ENCODE measurements at regions not wholly inside any gene's neighbourhood (a gene's known extent, or its start where the extent isn't known, plus 50 kb on each side); places are given as distances from the start of the nearest gene placed in this dataset.

DNA sequence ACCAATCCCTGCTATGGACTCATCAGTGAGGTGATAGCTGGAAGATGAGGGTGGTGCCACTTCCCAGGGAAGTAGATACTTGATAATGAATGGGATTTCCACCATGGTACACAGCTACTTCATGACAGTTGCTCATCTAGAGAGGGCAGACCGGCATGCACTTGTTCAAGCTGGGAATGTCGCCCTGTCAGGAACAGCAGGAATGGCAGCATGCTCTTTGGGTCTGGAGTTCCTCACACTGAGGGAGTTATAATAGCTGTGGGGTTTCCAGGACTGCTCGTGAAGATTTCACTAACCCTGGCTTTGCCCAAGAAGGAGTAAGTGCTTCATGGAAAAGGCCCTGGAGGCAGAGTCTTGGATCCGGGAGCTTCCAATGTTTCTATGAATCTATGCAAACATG is 129.2 kb downstream of the PSMG1 start:
- no peak for DNase-seq (ENCODE audit: low spot score)

DNA sequence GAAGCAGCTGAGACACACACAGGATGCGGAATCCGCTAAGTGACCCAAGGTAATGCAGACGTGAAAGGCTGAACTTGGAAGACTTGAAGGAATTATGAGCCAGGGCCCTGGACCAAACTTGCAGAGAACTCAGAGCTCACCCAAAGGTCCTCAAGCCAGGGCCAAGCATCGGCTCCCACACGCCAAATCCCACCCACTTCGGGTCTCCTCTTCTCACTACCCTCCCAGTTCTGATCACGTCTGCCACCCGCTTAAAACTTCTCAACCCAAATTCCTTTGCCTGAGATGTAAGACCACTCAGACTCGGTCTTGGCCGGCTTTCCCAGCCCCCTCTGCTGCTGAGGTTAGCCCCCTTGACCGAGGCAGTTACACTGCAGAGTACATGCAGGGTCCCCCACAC is 130.1 kb downstream of the PSMG1 start:
- no peak for DNase-seq (ENCODE audit: low spot score)

DNA sequence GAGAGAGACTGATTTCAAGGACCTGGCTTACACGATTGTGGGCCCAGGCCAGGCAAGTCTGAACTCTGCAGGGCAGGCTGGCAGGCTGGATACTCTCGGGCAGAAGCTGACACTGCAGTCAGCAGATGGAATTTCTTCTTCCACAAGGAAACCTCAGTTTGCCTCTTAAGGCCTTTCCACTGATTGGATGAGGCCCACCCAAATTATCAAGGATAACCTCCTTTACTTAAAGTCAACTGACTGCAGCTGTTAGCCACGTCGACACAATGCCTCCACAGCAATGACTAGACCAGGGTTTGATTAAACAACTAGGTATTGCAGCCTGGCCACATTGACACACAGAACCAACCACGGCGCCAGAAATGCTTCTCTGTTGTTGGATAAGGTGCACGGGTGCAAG is 130.5 kb downstream of the PSMG1 start:
- DNase-seq (ENCODE audit: low spot score): no peak

DNA sequence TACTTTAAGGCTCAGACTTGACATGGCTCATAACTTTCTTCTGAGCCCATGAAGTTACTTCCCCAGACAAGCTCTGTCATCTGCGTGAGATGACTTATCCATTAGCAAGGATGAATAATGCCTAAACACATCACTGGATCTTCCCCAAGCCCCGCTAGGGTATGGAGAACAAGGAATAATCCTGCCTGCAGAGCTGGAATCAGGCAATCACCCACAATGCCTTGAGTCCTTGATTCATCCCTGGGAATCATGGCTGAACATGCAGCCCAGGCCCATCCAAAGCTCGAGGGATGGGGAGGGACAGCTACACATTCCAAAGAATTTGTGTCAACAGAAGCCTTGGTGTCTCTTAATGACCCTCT is 131.7 kb downstream of the PSMG1 start:
- DNase-seq (ENCODE audit: low spot score): no peak

DNA sequence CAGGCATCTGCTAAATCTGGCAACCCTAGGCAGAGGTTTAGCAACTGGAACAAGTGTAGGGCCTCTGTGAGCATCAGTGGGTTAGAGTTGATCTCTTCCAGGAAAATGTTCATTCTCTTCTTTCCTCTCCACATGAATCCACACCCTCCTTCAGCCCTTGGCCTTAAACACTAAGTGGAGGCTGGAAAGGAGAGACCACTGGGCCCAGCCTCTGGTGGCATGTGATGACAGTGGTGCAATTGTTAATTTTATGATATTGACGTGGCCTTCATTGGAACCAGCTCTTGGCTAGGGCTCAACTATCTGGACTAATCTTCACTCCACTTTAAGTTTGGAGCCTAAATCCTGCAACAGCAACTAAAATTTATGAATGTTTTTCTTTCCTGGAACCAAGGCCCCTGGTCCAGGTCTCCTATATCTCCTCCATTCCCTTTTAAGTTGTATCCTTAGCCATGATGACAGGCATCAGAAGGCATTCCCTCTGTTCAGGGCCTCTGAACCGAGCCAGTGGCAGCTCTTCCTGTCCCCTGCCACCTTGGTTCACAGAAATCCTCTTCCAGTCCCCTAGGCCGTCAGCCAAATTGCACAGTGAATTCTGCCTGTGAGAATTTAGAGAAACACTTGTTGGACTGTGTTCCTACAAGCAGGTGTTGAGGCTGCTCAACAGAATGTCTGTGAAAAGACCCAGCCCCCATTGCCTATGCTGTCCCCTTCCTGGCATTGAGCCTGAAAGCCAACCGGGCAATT is 132.2 kb downstream of the PSMG1 start:
- no peak for DNase-seq (ENCODE audit: low spot score)

DNA sequence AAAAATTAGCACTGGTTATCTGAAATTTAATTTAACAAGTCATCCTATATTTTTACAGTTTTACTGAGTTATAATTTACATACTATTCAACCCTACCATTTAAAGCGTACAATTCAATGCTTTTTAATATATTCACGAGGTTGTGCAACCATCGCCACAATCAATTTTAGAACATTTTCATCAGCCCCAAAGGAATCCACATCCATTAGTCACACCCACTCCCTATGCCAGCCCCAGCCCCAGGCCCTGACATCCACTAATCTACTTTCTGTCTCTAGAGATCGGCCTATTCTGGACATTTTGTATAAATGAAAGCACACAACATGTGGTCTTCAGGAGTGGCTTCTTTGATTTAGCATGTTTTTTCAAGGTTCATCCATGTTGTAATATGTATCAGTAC is 134.7 kb downstream of the PSMG1 start:
- DNase-seq (ENCODE audit: low spot score): no peak

DNA sequence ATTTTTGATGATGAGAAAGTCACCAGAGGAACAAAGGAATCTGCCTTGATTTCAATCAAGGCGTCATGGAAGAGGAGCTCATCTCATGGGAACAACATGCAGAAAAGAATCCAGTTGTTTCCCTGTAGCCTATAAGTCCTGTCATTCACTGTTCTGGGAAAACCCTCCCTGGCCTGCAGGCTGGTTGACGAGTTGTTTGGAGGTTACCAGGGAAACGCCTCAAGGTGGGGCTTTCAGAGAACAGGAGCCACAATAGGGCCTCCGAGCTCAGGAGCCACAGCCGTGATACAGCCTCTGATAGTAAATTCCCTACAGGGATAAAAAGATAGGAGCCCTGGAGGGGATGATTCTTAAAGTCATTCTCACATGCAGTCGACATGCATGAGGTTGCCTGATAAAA is 135.2 kb downstream of the PSMG1 start:
- no peak for DNase-seq (ENCODE audit: low spot score)

DNA sequence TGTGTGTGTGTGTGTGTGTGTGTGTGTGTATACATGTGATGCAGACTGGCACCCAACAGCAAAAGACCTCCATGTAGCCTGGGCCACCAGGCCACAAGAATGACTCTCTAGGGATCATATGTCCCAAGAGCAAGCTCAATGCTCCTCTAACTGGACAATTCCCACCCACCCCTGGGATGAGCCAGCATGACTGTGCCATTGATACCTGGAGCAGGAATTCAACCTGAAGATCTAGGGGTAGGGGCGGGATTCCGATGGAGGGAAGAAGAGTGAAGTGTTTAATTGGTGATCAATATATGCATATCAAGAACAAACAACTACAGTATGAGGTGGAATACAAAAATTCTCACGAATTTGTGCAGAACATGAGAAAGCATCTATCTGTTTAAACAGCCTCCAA is 136.2 kb downstream of the PSMG1 start:
- no peak for DNase-seq (ENCODE audit: low spot score)

DNA sequence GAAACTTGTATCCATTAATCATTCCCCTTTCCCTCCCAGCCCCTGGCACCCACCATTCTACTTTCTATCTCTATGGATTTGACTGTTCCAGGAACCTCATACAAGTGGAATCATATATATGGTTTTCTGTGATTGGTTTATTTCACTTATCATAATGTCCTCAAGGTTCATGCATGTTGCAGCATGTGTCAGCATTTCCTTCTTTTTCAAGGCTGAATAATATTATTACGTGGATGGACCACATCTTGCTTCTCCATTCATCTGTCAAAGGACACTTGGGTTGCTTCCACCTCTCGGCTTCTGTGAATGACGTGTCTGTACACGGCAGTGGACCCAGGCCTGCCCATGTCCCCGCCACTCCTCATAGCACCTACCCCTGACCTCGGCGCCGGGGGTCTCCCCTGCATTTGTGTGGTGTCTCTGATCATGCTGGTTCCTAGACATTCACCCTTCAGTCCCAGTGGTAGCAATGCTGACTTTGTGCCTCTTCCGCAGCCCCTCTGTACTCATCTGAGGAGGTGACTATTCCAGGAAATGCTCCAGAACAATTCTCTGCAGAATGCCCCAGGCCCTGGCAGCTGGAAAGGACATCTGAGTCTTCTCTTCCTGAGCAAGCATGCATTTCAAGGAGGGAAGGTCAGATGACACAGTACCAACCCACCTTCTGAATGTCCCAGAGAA is 136.9 kb downstream of the PSMG1 start:
- no peak for DNase-seq (ENCODE audit: low spot score)

DNA sequence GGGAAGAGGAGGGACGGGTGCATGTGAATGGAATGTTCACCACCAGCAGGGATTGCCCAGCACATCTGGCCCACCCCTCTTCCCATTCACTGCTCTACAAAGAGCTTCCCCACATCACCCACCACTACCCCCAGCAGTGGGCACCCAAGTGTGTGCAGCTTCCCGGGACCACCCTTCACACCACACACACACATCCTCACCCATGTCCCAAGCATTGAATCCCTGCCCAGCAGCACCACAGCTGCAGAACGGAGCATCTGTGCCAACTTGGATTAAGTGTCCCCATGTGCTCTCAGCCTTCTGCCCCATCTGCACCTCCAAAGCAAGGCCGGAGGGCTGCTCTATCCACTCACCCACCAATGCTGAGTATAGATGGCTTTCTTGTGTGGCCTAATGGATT is 141.4 kb downstream of the PSMG1 start:
- no peak for DNase-seq (ENCODE audit: low spot score)

DNA sequence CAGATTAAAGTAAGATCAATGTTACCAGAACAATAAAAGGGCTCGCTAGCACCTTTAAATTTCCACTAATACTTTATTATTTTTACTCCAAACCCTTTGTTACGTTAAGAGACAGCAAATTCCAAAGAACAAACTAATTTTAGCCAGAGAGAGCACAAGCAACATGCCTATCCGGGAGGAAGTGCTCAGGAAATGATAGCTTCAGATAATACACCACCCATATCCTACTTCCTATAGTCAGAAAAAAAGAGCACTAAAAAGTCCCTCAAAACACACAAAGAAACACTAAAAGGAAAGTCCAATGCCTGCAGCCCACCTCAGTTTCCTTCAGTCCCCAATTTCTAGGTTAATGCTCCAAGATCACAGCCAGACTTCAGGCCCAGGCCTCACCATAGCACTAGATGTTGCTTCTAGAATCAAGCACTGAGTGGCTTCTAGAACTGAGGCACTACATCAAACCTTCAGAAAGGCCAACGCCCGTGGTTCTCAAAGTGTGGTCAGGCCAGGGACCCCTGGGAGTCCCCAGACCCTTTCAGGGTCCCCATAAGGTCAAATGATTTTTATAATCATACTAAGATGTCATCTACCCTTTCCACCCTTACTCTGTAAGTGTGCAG is 142.6 kb downstream of the PSMG1 start:
- no peak for DNase-seq (ENCODE audit: low spot score)

DNA sequence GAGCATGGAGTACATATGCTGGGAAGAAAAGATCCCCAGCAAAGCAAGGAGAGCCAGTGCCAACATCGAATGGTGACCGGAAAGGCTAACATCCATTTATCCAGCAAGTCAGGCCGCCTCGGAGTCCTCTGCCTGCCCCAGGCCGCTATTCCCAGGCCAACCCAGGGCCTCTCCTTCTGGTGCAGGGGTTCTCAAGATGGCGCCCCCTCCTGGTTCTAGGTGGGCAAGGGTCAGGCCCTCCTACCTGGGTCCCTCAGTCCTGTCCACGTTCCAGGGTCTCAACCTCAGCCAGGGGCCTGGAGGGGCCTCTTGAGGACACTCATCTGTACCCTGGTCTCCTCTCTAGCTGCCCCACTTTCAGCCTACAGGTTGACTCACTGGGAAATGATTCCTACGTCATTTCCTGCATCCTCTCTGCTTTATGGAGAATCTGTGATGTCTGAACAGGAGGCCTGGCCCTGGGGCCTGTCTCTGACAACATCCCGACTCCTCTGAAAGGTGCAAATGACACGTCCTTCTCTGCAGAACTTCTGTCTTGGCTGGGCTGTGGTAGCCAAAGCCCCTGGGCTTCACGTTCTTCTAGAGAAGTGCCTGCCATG is 145.3 kb downstream of the PSMG1 start:
- DNase-seq (ENCODE audit: low spot score): no peak

DNA sequence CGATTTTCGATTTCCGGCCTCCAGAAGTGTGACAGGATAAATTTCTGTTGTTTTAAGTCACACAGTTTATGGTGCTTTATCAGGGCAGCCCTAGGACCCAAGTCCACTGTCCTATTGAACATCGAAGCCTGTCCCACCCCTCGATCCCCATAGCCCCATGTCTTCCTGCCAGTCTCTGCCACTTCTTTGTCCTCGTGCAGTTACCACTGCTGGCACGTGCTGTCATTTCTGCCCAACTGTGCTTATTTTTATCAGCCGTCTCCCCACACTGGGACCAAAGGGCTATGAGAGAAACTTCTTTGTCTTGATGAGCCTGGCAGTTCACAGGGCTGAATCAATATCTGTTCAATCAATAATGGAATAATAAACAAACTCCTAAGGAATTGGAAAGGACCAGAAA is 146.7 kb downstream of the PSMG1 start:
- no peak for DNase-seq (ENCODE audit: low spot score)

DNA sequence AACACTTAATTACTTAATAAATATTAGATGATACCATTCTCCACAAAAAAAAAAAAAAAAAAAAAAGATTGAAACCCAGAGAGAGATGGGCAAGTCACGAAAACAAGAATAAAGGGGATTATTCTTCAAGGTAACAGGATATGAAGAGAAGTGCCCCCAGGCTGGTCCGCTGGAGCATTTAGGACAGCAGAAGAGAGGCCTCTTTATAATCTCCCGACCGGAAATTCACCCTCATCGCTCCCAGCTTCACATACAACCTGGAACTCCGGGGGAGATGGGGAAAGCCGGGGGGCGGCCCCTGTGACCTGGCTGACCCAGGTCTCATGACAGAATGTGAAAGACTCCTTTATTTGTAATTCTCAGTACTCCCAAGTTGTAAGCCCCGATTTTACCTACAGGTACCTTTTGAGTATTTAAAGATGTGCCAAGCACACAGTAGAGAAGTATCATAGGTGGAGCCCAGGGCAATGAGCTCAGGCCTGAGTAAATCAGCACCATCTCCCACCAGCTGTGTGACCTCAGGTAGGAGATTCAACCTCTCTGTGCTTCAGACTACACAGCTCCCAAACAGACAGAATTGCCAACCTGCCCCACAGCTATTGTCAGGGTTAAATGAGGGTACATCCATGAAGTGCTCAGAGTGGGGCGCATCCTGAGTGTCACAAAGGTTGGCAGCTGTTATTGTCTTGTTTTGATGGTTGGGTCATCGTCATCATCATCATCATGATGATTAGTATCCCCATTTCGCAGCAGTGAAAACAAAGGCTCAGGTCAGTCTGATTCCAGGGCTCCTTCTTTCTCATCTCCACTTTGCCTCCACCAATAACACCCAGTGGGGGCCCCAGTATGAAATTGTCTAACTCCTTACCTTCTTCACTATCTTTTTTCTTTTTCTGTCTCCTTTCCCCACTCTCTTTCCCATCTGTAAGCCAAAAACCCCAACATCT is 148.4 kb downstream of the PSMG1 start:
- no peak for DNase-seq (ENCODE audit: low spot score)

DNA sequence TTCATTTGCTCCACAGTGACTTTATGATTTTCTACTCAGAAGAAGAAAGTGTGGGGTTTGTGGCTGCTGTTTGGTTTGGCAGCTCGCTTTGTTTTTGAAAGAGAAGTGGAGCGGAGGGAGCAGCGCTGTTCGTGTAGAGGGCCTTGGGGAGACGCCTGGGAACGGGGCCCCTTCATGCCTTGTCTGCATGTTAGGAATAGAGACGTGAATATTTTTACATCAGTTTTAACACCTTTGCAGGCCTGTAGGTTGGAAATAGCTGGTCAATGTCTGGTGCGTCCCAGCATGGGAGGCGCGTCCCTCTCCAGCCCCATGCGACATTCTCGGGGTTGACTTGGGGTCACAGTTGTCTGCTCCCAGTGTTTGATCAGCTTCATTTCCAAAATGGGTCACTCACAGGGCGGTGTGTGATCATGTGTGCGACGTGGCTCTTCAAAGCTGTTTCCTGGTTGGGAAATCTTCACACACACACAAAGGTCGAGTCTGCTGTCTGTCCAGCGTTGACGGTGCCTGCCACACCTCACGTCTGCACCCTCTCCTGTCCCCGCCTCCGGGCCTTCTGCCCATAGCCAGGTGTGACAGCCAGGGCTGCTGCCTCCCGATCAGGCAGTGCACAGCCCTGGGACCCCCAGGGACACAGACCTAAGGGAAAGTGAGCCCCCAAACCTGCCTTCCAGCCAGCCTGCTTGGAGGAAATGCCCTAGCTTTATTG is 149.2 kb downstream of the PSMG1 start:
- peak; percentile 20 for DNase-seq (ENCODE audit: low spot score)

DNA sequence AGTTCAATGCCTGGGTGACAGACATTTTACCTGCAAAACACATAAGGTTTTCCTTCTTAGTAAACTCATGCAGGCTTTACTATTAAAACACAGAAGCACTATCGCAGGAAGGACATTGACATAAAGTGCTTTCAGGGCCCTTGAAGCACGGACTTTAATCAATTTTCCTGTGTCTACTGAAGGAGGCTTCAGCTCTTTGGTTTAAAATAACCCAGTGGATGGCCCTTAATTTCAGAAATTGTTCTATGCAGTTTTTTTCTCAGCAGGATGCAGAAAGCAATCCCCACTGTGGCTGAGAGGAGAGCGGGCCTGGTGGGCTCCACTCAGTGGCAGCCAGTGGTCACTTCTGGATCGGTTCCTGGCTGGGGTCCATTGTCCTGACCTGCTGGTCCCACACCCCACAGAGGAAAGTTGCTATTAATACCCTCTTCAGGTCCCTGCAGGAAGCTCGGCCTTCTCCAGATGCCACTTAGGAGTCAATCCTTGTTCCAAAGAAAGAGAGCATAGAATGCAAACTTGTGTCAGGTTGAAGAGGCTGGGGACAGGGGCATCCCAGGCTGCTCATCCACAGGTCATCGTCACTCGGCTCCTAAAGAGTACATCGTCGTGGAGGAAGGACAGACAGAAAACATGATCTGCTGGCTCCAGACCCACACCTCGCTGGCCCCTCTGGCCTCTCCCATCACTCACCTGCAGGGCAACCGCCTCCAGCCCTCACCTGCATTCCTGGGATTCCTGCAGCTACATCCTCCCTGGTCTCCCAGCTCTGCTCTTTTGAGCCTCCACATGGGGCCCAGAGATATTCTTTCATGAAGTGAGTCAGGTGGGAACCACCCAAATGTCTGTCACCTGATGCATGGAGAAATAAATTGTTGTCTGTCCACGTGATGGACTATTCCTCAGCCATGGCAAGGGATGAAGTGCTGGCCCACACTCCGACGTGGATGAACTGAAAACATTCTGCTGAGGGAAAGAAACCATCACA is 153.1 kb downstream of the PSMG1 start:
- peak; percentile 46 for DNase-seq (ENCODE audit: low spot score)

DNA sequence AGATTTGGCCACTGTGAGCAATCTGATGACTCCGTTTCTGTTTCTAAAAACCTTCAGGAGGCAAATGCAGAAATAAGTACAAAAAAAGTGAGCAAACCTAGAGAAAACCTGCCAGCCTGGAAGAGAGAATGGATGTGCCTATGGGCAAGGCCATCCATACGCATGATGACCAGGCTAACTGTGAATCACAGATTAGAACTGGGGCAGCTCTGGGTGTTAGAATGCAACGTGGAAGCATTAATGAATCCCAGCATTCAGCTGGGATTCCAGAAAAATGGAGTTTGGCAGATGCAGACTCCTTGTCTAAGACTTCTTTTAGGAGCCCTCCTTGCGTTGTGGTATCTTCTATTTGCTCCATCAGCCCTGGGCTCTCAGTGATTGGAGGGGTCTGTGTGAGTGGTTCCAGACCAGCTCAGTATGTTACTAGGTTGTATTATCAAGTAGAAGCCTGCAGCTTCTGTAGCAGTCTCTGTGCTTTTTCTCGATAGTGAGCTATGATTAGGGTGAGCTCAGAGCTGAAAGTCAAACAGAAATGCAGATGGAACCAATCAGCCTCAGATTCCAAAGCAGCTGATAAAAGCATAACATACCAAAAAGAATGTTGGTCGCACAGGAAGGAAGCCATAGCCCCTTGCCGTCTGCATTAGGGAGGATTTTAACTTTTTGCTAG is 154.0 kb downstream of the PSMG1 start:
- no peak for DNase-seq (ENCODE audit: low spot score)

DNA sequence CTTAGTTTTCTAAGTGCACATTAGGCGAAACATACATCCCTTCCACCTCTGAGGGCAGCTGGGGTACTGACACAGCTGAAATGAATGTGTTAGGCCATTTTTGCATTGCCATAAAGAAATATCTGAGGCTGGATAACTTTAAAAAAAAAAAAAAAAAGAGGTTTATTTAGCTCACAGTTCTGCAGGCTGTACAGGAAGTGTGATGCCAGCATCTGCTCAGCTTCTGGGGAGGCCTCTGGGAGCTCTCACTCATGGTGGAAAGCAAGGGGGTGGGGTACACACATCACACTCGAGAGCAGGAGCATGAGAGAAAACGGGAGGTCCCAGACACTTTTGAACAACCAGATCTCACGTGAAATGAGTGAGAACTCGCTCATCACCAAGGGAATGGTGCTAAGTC is 158.1 kb downstream of the PSMG1 start:
- no peak for DNase-seq (ENCODE audit: low spot score)

DNA sequence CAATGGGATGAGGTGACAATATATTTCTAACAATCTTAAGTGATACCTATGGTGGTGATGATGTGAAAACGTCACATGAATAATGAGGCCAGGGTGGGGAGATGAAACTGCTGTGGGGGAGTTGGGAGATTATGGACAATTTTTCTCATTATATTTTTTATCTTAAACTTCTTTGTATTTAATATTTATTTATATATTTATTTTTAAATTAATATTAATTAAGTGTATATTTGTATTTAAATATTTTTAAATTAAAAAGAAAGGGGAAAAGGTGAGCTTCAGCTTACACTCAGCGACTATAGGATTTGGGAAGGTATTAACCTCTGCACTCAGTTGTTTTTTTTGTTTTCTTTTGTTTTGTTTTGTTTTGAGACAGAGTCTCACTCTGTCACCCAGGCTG is 158.7 kb downstream of the PSMG1 start:
- no peak for DNase-seq (ENCODE audit: low spot score)

All from LoVo (cell line).